ENCODE measurements at regions not wholly inside any gene's neighbourhood (a gene's known extent, or its start where the extent isn't known, plus 50 kb on each side); places are given as distances from the start of the nearest gene placed in this dataset.

- no peak overlapping the region for H2AK5ac ChIP-seq (ENCODE audit: low read depth, low read length)
- no peaks in the 10 kb centered on the region for H3K27me3 ChIP-seq (replicated peaks in 1 of 4; ENCODE audit: control insufficient read depth in 3 of 4, extremely low read depth in 1 of 4, insufficient read depth in 3 of 4, low read length in 3 of 4)
- no peak overlapping the region for H4K5ac ChIP-seq (ENCODE audit: insufficient read length, low read depth, low read length)
- H3K23ac ChIP-seq (ENCODE audit: insufficient read length) = no peak overlapping the region
- peaks cover 4 to 8% (median 6%) of the 10 kb centered on the region in 4 experiments; a peak in 6 of 7 replicates for H3K4me1 ChIP-seq (replicated peaks in 1 of 4; ENCODE audit: control insufficient read depth in 3 of 4, insufficient read depth in 4 of 4, low read length in 3 of 4)
- H3K4me2 ChIP-seq (ENCODE audit: insufficient read depth in 1 of 2, low read depth in 2 of 2, low read length in 2 of 2) = no peak overlapping the region
- no peak overlapping the region for H3K18ac ChIP-seq (ENCODE audit: extremely low read depth, low read length)
- H2BK120ac ChIP-seq (replicated peaks; ENCODE audit: low read depth, low read length) = no peak overlapping the region
- DNase-seq (ENCODE audit: low read depth in 1 of 2, low spot score in 2 of 2) (no peak), FAIRE-seq (no peak)
- H3K23me2 ChIP-seq (ENCODE audit: low read depth, low read length) = no peaks in the 10 kb centered on the region
- CTCF ChIA-PET (ENCODE audit: partially characterized antibody) = interaction anchor here (0.8 to 6.2 kb wide), 4 partner anchors 13 to 484 kb away, joined by 3 to 28 read pairs (median 6); no protein-coding TSS in a partner anchor
- no peak overlapping the region for H3K4me3 ChIP-seq (ENCODE audit: extremely low read depth in 1 of 4, insufficient read depth in 2 of 4, low read depth in 3 of 4, low read length in 4 of 4)
- WGBS, 2 experiments (ENCODE audit: extremely low coverage in 1 of 2, insufficient coverage in 1 of 2, insufficient read length in 1 of 2, insufficient replicate concordance in 2 of 2, low coverage in 1 of 2, low lambda C conversion rate in 2 of 2, missing lambda C conversion rate in 1 of 2) = 98% methylated on average over 3 of the region's 3 CpGs; no CpG with 5 or more reads in 1 of the 2 experiments
- no peak overlapping the region for H3K27ac ChIP-seq (ENCODE audit: low read depth, low read length)
- TF ChIP-seq CTCF (IDR thresholded peaks at IDR 0.05; ENCODE audit: control extremely low read depth in 1 of 3, insufficient read depth in 1 of 3, low read depth in 1 of 3, low read length in 3 of 3) (no peak), EP300 (IDR thresholded peaks at IDR 0.05; ENCODE audit: borderline replicate concordance in 1 of 2, low read depth in 2 of 2, low read length in 2 of 2) (no peak), POLR2AphosphoS5 (IDR thresholded peaks at IDR 0.05; ENCODE audit: low read depth, low read length) (no peak), SP1 (IDR thresholded peaks at IDR 0.05; ENCODE audit: low read depth, low read length) (no peak), CTBP2 (IDR thresholded peaks at IDR 0.05; ENCODE audit: borderline replicate concordance, insufficient read depth, insufficient read length, low read length) (no peak), CBX8 (IDR thresholded peaks at IDR 0.05; ENCODE audit: borderline replicate concordance, low read depth, low read length) (no peak), BRCA1 (IDR thresholded peaks at IDR 0.05; ENCODE audit: low read depth, low read length) (no peak), TBP (IDR thresholded peaks at IDR 0.05; ENCODE audit: low read depth, low read length) (no peak), CBX5 (IDR thresholded peaks at IDR 0.05; ENCODE audit: low read depth, low read length) (no peak), YY1 (IDR thresholded peaks at IDR 0.05; ENCODE audit: low read depth, low read length) (no peak), GTF2F1 (IDR thresholded peaks at IDR 0.05; ENCODE audit: borderline replicate concordance, low read depth, low read length) (no peak)
- POLR2A ChIA-PET (ENCODE audit: partially characterized antibody) = no interaction called here
- no peak overlapping the region for H2BK20ac ChIP-seq (ENCODE audit: low read length)
- H3K79me1 ChIP-seq (ENCODE audit: low read depth, low read length) = no peaks in the 10 kb centered on the region
- no peak overlapping the region for H3K56ac ChIP-seq (replicated peaks; ENCODE audit: insufficient read length, low read depth, low read length)
- no peaks in the 10 kb centered on the region for H3K9me3 ChIP-seq (ENCODE audit: insufficient read depth in 2 of 2, low read depth in 1 of 2, low read length in 1 of 2)
- no peak overlapping the region for H3K14ac ChIP-seq (ENCODE audit: insufficient read length)
- H4K20me1 ChIP-seq (replicated peaks in 1 of 2; ENCODE audit: control insufficient read depth in 1 of 2, insufficient read depth in 2 of 2, low read length in 2 of 2) = no peaks in the 10 kb centered on the region
- no peaks in the 10 kb centered on the region for H3K79me2 ChIP-seq (ENCODE audit: control insufficient read depth in 1 of 2, insufficient read depth in 2 of 2, low read length in 2 of 2)
- no peak overlapping the region for H2AFZ ChIP-seq (ENCODE audit: low read length)
- H3K36me3 ChIP-seq (ENCODE audit: control insufficient read depth in 2 of 4, insufficient read depth in 4 of 4, low read length in 3 of 4) = no peaks in the 10 kb centered on the region
- H3K4ac ChIP-seq (replicated peaks; ENCODE audit: insufficient read length, low read depth, low read length) = no peak overlapping the region
- no peak overlapping the region for H4K8ac ChIP-seq (ENCODE audit: extremely low read depth, insufficient read depth, low read length)
- H2BK12ac ChIP-seq (ENCODE audit: low read depth, low read length) = no peak overlapping the region
- no peak overlapping the region for H3K9ac ChIP-seq (replicated peaks in 1 of 4; ENCODE audit: extremely low read depth in 1 of 4, low read depth in 3 of 4, low read length in 3 of 4)
- no peak overlapping the region for H2BK5ac ChIP-seq (ENCODE audit: low read depth, low read length)
- no peak overlapping the region for H4K91ac ChIP-seq (replicated peaks; ENCODE audit: insufficient read length, low read length)
- H2BK15ac ChIP-seq (ENCODE audit: low read length) = no peak overlapping the region
These were observed 63.7 kb upstream of the IFNG-AS1 start for GRCh38 chr12:67925552-67925951.

All from H1 (cell line).